ENCODE measurements at regions not wholly inside any gene's neighbourhood (a gene's known extent, or its start where the extent isn't known, plus 50 kb on each side); places are given as distances from the start of the nearest gene placed in this dataset.
"Not testable (repeated sequence)": the region's sequence is repeated elsewhere in the genome, so short reads cannot be mapped to it uniquely, and the experiment has no call there.

GRCh38 chr1:221241157-221241556 is 361.9 kb downstream of the HLX start:
- DNase-seq (ENCODE audit: low read depth in 4 of 4, low spot score in 3 of 4) = no peak

- DNase-seq (ENCODE audit: low read depth in 4 of 4, low spot score in 3 of 4) = no peak
Measured at GRCh38 chr1:221241592-221241991, 362.3 kb downstream of the HLX start.

- no peak for DNase-seq (ENCODE audit: low read depth in 4 of 4, low spot score in 3 of 4)
Measured at GRCh38 chr1:221246067-221246466, 366.8 kb downstream of the HLX start.

- no peak for DNase-seq (ENCODE audit: low read depth in 4 of 4, low spot score in 3 of 4)
Measured at GRCh38 chr1:221246628-221247415, 367.6 kb downstream of the HLX start.

GRCh38 chr1:221251580-221251979 is 372.3 kb downstream of the HLX start:
- DNase-seq (ENCODE audit: low read depth in 4 of 4, low spot score in 3 of 4) = no peak

GRCh38 chr1:221254813-221255212 is 375.6 kb downstream of the HLX start:
- no peak for DNase-seq (ENCODE audit: low read depth in 4 of 4, low spot score in 3 of 4)

GRCh38 chr1:221256773-221257172 is 377.5 kb downstream of the HLX start:
- no peak for DNase-seq (ENCODE audit: low read depth in 4 of 4, low spot score in 3 of 4)

- not testable (repeated sequence) for DNase-seq (ENCODE audit: low read depth in 4 of 4, low spot score in 3 of 4)
Measured at GRCh38 chr1:221257548-221257947, 378.3 kb downstream of the HLX start.

- not testable (repeated sequence) for DNase-seq (ENCODE audit: low read depth in 4 of 4, low spot score in 3 of 4)
Measured at GRCh38 chr1:221262677-221263076, 383.4 kb downstream of the HLX start.

GRCh38 chr1:221263831-221264767 is 384.9 kb downstream of the HLX start:
- DNase-seq (ENCODE audit: low read depth in 4 of 4, low spot score in 3 of 4) = peak in 1 of 4 donors; percentile 55

GRCh38 chr1:221264848-221265247 is 385.6 kb downstream of the HLX start:
- DNase-seq (ENCODE audit: low read depth in 4 of 4, low spot score in 3 of 4) = no peak

GRCh38 chr1:221268295-221268694 is 389.1 kb downstream of the HLX start:
- DNase-seq (ENCODE audit: low read depth in 4 of 4, low spot score in 3 of 4) = no peak

GRCh38 chr1:221271701-221272100 is 392.5 kb downstream of the HLX start:
- no peak for DNase-seq (ENCODE audit: low read depth in 4 of 4, low spot score in 3 of 4)

GRCh38 chr1:221272940-221273339 is 393.7 kb downstream of the HLX start:
- no peak for DNase-seq (ENCODE audit: low read depth in 4 of 4, low spot score in 3 of 4)

- DNase-seq (ENCODE audit: low read depth in 4 of 4, low spot score in 3 of 4) = peak in 1 of 4 donors; percentile 13
Measured at GRCh38 chr1:221274373-221274772, 395.1 kb downstream of the HLX start.

- no peak for DNase-seq (ENCODE audit: low read depth in 4 of 4, low spot score in 3 of 4)
Measured at GRCh38 chr1:221276896-221277409, 397.7 kb downstream of the HLX start.

- DNase-seq (ENCODE audit: low read depth in 4 of 4, low spot score in 3 of 4) = no peak
Measured at GRCh38 chr1:221279146-221279545, 399.9 kb downstream of the HLX start.

GRCh38 chr1:221283532-221283931 is 404.3 kb downstream of the HLX start:
- DNase-seq (ENCODE audit: low read depth in 4 of 4, low spot score in 3 of 4) = no peak

- peak in 2 of 4 donors; percentile 28 to 42 for DNase-seq (ENCODE audit: low read depth in 4 of 4, low spot score in 3 of 4)
Measured at GRCh38 chr1:221284028-221284427, 404.8 kb downstream of the HLX start.

- DNase-seq (ENCODE audit: low read depth in 4 of 4, low spot score in 3 of 4) = not testable (repeated sequence)
Measured at GRCh38 chr1:221284991-221285390, 405.7 kb downstream of the HLX start.

- not testable (repeated sequence) for DNase-seq (ENCODE audit: low read depth in 4 of 4, low spot score in 3 of 4)
Measured at GRCh38 chr1:221285458-221286210, 406.4 kb downstream of the HLX start.

Measured in right renal pelvis (tissue), 4 donors.